NCI-H510A treated with DMSO at 0.1 percent for 48 hours (cell line): ENCODE measurements at regions not wholly inside any gene's neighbourhood (a gene's known extent, or its start where the extent isn't known, plus 50 kb on each side); places are given as distances from the start of the nearest gene placed in this dataset.
A peak's percentile ranks its signal among the peaks of the same experiment; 100 is the strongest.

Source experiments
- DNase-seq: peaks from one replicate; lab custom pipeline; 2025; lab: John Stamatoyannopoulos, UW

DNA sequence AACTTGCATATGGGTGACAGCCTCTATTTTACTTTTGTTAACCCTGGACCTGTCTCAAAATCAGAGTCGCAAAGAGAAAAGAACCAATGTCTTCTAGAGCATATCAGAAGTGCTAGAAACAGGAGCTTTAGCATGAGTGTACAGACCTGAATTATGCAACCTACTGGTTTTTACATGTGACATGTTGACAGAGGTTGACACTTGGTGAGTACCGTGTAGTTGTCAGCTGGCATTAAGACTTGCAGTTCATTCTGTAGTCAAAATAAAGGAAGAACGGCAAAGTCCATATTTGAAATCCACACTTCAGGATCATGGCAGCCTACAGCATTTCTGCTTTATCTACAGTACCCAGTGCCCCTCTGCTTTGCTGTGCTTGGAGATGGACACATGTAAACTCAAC lies 291.9 kb upstream of the TENM3 start:
- no peak for DNase-seq

DNA sequence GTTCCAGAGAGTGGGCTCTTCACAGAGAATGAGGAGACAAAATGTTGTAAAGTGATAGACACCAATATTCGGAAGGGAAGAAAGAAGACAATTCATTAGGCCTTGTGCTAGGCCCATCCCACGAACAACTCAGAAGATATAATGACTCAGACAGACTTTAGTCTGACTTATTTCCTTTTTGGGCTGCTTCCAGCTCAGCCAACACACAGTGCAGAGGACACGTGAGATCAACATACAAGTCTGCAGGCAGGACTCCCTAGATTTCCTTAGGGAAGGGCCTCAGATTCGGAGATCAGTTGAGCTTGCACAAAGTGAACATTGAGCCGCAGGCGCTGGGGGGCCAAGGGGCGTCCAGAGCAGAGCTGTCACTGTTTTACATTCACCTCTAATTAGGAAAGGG lies 290.7 kb upstream of the TENM3 start:
- DNase-seq, result no peak

DNA sequence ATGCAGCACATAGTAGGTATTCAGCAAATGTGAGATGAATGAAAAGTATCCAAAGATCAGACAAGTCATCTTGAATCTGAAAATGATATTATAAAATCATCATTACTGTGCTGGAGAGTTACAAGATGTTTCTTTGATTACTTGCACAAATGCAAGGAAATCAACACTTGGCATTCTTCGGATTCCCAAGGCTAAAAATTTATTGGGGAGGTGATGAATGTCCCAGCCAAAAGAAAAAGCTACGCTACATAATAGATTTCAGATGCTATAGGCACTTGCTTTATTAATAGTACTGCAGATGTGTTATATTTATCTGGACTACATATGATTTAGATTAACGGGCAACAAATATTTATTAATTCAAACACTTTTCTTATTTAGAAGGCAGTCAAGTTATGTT lies 286.7 kb upstream of the TENM3 start:
- DNase-seq, result no peak

DNA sequence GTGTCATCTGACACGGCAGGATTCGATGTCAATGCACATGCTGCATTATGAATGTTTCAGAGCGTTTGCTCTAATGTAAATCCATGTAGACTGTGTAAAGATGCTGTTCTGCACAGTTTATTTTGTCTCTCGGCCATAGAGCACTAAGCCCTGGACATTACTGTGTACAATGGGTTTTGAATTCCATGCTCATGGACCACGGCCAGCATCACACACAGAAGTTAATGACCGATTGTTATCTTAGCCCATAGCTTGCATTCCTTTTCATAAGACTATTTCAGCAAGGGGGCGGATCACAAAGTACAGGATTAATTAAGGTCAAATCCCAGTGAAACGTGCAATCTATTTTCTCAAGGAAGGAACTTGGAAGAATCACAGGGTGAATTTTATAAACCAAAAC lies 286.1 kb upstream of the TENM3 start:
- DNase-seq, result no peak

DNA sequence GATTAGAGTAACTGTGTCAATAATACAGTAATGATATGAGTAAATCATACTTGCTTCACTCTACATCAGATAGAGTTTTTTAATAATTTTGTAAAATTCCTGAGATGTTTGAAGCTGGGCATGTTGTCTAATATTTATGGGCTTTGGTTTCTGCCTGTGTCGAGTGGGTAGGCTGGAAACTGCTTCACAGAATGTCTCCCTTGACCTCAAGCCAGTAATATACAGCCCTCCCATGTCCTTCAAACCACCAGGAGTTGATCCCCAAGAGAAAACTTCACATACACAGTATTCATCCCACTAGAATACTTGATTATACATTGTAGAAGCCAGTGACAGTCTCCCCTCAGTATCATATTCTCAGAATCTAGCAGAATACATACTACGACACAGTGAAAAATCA lies 284.8 kb upstream of the TENM3 start:
- DNase-seq, result no peak

DNA sequence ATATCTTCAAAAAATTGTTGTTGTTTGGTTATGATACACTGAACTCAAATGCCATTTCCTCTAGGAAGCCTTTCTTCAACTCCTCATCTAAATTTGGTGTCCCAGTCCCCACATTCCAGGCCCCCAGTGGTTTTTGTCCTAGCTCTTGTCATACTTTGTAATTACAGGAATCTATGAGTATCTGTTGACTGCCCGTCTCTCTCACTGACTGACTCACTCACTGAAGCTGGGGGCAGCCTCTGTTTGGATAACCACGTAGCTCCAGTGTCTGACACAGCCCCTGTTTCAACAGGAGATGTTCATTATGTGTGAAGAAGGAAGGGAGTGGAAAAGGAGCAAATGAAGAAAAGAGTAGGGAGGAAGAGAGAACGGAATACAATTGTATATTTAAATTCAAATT lies 284.1 kb upstream of the TENM3 start:
- DNase-seq, result no peak

DNA sequence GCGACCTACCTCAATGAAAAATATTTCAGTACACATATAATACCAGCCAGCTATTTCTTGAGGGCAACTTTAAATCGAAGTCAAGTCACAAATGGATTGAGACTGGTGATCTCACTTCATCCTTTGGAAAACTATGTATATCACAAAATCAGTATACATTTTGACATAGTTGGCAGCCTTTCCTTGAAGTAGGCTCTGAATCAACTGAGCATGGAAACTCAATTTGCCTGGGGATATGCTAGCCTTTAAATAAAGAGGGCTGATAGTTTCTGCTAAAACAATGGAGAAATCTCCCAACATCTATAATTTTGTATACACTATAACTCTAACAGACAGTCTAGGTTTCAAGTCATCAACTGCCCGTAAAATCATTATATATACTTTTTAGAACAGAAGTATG lies 282.8 kb upstream of the TENM3 start:
- DNase-seq, result no peak

DNA sequence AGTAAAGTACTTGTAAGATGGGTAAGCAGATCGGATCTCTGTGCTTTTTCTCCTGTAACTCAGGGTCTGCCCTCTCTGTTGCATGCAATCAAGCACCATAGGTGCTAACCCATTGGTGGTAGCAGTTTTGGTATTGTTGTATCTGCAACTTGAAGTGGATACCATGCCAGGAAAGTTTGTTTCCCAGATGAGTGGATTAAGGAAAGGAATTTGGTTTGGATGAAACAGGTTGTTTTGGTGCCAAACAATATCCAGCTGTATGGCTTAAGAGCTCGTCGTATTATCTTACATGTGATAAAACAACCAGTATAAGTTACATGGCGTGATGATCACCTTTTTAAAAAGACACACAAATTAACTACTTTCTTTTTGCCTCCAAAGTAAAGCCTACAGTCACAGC lies 280.9 kb upstream of the TENM3 start:
- DNase-seq, result no peak

DNA sequence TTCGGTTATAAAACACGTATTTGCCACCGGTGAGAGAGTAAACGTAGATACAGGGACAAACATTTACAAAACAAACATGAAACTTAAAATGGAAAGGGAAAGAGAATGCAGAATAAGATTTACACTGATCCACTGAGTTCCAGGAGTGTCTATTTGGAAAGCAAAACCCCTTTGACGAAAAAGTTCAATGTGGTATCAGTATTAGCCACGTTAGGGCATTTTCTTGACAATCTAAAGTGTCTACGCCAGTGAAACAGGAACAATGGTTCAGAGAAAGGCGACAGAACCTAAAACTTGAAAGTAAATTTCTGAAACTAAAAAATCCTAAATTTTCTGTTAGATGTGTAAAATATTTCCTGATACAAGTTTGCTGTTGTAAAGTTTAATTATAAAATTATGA lies 278.5 kb upstream of the TENM3 start:
- no peak for DNase-seq

DNA sequence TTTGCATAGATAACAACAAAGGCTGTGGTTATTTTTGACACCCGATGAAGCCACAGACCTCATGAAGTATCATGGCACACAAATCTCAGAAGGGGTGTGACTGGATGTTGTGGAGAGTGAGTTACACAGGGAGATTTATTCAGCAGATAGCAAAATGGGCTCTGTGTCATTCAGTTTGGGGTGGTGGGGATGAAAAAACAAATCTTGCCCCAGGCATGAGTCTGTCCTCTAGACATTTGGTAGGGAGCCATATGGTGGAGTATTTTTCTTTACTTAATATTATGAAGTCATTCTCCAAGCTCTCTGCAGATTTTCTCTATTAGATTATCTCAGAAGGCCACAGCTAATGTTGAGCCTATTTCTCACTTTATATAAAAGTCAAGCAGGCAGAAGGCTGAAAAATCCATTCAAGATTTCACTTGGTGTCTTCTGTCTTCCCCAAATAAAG lies 277.1 kb upstream of the TENM3 start:
- DNase-seq, result no peak

DNA sequence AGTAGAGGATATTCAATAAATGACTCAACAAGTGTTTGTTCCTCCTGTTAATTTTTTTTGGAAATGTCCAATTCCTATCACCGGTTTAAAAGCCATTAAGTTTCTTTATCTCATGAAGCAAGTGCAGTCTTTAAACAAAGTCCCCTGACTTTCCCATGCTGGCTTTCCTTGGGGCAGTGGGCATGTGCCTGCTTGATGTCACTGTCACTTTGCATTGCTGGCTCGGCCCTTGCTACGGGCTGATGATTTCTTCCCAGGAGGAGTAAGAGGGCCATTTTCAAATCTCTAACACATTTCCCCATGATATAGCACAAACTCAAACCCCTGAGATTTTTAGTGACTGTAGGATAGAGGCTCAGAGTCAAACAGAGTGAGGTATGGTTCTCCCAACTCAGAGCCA lies 275.8 kb upstream of the TENM3 start:
- no peak for DNase-seq

DNA sequence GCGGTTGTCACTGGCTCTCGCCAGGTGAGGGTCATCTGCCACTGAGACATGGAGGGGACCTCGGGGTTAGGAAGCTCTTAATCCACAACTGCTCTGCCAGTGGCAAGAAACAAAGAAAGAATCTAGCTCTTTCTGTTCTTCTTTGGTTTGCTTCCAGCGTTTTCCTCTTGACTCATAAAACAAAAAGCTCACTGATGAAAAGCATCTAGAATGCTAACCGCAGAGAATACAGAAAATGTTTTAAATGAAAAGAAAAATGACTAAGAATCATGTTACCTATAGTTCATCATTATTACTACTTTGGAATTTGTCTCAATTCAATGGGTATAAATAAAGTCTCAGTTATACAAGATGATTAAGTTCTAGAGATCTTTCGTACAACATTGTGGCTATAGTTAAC lies 274.8 kb upstream of the TENM3 start:
- DNase-seq, result no peak

DNA sequence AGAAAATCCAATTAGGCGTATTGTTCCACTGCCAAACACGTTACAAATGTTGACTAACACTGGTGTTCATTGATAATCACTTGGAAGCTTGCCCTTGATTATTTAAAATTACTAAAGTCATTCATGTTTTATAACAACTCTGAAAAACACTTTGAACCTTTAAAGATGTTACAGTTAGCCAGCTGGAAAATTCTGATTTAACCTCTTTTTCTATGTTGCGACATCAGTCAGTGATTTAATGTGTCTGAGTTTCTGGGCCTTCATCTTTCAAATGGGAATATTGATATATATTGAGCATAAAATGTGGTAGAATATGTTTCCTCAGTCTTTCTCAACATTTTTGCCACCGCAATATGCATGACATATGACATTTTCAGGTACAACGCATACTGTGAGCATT lies 274.1 kb upstream of the TENM3 start:
- DNase-seq, result no peak

DNA sequence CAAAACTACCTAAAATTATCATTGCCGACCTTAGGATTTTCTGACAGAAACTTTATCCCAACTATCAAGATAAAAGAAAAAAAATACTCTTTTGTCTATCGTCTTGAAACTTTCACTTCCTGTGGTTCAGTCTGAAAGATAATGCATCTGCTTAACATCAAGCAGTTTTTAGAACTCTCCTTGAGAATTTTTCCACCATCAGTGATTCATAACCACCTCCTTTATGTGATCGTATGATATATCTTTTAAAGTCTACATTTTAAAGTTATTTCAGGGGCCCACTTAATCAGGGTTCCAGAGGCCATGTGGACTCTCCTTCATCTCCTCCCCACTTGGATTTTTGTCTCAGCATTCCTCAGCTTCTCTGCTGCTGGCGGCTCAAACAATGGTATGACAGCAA lies 272.8 kb upstream of the TENM3 start:
- DNase-seq, result no peak

DNA sequence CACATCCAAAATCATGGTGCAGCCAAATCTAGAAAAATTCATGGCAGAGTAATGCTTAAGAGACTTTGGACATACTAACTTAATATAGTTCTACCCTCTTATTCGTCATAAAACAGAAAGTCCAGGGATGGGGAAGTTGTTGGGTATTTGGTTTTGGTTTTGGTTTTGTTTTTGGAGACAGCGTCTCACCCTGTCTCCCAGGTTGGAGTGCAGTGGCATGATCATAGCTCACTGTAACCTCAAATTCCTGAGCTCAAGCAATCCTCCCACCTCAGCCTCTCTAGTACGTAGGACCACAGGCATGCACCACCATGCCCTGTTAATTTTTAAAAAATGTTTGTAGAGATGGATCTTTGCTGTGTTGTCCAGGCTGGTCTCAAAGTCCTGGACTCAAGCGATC lies 271.8 kb upstream of the TENM3 start:
- DNase-seq, result no peak

DNA sequence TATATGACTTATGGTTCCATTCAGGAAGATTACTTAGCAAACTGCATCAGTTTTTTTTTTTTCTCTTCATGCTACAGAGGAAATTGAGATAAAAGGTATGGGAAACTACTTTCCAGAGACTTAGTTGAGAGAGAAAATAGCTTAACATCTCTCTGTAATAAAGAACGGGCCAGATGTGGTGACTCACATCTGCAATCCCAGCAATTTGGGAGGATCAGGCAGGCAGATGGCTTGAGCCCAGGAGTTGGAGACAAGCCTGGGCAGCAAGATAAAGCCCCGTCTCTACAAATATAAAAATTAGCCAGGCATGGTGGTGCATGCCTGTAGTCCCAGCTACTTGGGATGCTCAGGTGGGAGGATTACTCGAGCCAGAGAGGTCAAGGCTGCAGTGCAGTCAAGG lies 271.2 kb upstream of the TENM3 start:
- no peak for DNase-seq

DNA sequence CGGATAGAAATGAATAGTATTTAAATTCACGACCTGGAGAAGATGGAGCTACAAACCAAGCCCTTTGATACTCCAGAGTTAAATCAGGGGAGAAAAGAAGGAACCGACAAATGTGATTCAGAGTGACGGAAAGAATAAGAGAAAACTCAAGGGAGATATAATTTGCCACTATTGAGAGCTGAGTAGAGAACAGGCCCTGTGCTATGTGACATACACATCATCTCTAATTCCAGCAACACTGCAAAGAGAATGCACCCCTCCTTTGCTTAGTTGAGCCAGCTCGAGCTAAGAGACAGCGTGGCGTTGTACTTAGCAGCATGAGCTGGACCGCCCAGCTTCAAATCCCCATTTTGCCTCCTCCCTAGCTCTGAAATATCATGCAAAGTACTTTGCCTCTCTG lies 266.4 kb upstream of the TENM3 start:
- no peak for DNase-seq

DNA sequence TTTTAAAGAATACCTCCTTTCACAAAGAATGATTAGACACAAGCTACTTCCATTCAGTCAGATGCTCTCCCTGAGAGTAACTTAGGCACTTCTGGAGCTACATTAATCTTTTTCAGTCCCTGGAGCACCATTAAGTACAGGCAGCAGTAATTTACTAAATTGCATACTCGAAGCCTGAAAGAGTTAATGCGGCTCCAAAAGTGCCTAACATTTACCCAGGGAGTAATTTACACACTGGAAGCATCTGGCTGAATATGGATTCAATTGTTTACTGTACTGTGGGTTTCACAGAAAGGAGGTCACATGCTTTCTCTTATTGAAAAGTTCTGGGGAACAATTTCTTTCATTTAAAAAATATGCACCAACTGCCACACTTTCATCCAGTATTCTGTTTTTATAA lies 260.8 kb upstream of the TENM3 start:
- DNase-seq, result peak; percentile 17

DNA sequence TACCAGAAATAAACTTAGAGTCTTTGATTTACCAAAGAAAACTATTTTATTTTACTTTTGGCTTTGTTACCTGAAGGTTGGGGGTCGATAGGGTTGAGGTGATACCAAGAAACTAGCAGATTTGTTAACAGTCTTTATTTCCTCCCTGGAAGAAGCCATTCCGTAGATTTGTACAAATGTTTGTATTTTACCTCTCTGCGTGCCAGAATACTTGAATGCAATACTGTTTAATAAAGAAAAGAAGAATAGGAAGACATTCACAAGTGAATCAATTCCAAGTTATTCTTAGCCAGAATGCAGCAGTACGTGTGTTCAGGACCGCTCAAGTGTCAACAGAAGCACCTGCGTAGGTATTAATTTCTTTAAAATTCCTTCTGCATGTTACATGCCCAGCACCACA lies 260.3 kb upstream of the TENM3 start:
- no peak for DNase-seq

DNA sequence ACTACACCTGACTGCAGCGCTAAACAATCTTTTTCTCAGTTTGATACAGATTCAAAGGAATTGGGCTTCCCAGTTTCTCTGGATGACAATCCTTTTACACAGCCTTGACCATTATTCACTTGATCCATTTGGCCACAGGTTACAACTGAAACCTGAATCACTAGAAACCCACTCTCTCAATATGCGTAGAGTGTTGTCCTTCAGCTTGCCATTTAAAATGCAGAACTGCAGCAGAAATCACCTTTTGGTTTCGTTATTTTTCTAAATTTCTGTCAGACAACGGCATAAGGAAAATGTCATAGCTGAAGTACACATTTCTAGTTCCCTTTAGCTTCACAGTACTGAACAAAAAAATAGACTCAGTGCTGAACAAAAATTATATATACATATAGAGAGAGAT lies 255.8 kb upstream of the TENM3 start:
- DNase-seq, result no peak

DNA sequence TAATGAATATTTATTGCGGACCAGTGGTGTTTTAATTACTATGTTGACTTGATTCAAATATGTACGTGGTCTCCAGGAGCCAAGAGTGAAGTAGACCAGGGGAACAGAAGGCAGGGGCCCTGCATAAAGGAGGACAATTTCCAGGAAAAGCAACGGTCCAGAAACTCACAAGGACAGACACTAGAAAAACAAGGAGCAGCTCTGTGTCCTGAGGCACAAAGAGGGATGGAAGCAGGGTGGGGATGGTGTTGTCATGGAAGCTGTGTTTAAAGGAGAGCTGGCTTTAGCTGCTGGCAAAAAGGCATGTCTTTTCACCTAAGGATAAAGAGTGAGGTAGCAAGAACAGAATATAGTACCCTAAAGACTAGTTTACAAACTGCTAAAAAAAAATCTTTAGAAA lies 254.1 kb upstream of the TENM3 start:
- DNase-seq, result no peak

DNA sequence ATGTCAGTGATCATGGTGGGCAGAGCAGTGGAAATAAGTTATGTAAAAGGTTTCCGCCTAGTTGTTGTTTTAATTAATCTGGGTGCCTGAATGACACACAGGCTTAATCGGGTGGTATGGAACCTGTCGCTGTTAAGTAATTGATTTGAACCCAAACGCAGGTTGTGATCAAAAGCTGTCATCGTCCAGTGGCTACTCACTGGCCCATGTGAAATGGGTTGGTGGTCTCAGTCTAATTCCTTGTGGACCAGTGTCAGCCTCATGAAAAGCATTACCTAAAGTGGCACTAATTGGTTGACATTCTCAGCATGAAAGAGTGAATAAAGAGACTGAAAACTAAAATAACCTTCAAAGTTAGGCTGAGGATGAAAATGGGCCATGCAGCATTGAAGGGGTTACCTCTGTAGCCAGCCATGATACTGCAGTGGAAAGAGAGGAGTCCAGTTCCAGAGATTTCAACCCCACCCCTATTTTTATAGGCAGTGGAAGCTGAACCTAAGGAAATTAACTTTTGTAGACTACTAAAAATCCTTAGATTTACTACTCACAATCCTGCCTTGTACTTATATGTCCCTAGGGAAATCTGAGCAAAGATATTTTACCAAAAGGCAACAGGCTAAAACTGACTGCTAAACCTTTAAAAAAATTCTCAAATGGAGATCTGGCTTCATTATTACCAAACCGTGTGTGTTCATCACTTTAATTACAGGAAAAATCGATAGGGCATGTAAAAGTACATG lies 251.7 kb upstream of the TENM3 start:
- DNase-seq, result no peak

DNA sequence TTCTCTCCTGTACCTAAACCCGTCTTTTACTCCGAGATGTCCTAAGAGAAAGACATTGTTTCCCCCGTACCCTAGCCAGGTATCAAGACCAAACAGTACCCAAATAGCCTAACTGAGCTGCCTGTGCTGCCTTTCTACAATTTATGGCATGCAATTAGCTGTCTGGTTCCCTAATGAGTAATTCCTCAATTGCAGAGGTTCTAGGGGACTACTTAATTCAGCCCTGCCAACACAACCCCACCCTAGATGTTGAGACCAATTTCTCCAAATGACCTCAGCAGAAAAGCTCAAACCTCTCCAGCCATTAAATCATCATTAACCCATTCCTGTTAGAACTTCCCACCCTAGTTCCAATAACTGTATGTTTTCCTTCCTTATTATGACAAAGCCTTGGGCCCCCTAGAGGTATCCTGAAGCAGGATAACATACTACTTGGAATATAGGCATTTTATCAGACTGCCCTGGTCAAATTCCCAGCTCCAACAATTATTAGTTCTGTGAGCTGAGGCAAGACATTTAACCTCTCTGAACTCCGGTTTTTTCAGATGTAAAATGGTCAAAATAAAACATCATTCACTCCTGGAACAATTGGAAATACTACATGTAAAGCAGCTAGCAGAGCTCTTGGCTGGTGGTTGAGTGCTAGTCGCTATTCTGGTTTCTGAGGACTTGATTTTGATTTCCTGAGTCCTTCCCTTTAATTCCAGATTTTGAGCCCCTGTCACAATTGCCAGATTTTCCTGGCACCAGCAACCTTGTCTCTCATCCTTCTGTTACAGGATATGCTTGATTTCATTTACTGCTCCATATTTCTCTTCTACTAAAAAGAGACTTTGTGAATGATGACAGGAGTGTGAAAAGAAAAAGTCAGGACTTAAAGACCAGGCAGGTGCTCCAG lies 244.6 kb upstream of the TENM3 start:
- no peak for DNase-seq

DNA sequence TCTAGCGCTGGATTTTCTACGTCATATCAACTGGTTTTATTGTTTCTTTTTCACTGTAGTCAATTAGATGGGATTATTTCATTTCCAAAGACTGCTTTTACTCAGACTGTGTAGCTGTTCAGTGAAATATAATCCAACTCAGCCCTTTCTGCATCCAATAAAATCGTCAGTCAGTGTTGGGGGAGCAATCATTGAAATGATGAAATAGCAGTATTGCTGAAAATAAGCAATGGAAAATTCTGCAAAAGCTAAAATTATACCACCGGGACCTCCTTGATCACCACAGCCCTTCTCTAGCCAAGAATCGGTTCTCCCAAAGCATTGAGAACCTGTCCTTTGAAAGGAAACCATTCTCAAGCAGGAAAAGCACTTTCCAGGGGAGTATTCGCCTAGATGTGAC lies 243.1 kb upstream of the TENM3 start:
- DNase-seq, result no peak
